BLaER1 (cell line): ENCODE measurements at regions not wholly inside any gene's neighbourhood (a gene's known extent, or its start where the extent isn't known, plus 50 kb on each side); places are given as distances from the start of the nearest gene placed in this dataset.

Source experiments
- H3K27ac ChIP-seq: shearing (Covaris generic); formaldehyde crosslinking; 2 replicates; pipeline ENCODE4 v1.8.1; 2022
- H3K27me3 ChIP-seq: shearing (Covaris generic); formaldehyde crosslinking; 2 replicates; pipeline ENCODE4 v1.8.1; 2022
- H3K36me3 ChIP-seq: shearing (Covaris generic); formaldehyde crosslinking; 2 replicates; pipeline ENCODE4 v1.8.1; 2022
- H3K4me1 ChIP-seq: shearing (Covaris generic); formaldehyde crosslinking; 2 replicates; pipeline ENCODE4 v1.8.1; 2022
- H3K4me2 ChIP-seq: shearing (Covaris generic); formaldehyde crosslinking; 2 replicates; pipeline ENCODE4 v1.8.1; 2022
- H3K4me3 ChIP-seq: shearing (Covaris generic); formaldehyde crosslinking; 2 replicates; pipeline ENCODE4 v1.8.1; 2022
- H3K9ac ChIP-seq: shearing (Covaris generic); formaldehyde crosslinking; 2 replicates; pipeline ENCODE4 v1.8.1; 2022
- H3K9me3 ChIP-seq: shearing (Covaris generic); formaldehyde crosslinking; 2 replicates; pipeline ENCODE4 v1.8.1; 2022
- H4K20me1 ChIP-seq: shearing (Covaris generic); formaldehyde crosslinking; 2 replicates; pipeline ENCODE4 v1.8.1; 2022
- Cebpa-rat ChIP-seq: shearing (Covaris generic); IDR thresholded peaks from 2 replicates; pipeline ENCODE4 v1.8.1; 2022

GRCh38 chr4:123244137-123244536 lies 152.5 kb upstream of the SPRY1 start:
- no peaks in the 10 kb centered on the region for H3K27me3 ChIP-seq
- no peak overlapping the region for H3K4me3 ChIP-seq
- no peak for TF ChIP-seq Cebpa-rat
- H3K9ac ChIP-seq, result no peak overlapping the region
- no peak overlapping the region for H3K27ac ChIP-seq
- H3K4me1 ChIP-seq, result peaks cover 40% of the 10 kb centered on the region
- peaks cover 7% of the 10 kb centered on the region for H3K9me3 ChIP-seq
- no peaks in the 10 kb centered on the region for H3K36me3 ChIP-seq
- H3K4me2 ChIP-seq, result peak overlapping the region; percentile 65
- H4K20me1 ChIP-seq, result no peaks in the 10 kb centered on the region

- Histone ChIP-seq H4K20me1 (no peaks in the 10 kb centered on the region), H3K4me2 (peak overlapping the region; percentile 65), H3K36me3 (no peaks in the 10 kb centered on the region), H3K9ac (no peak overlapping the region), H3K27ac (no peak overlapping the region), H3K4me1 (peaks cover 45% of the 10 kb centered on the region), H3K9me3 (peaks cover 7% of the 10 kb centered on the region), H3K4me3 (no peak overlapping the region), H3K27me3 (no peaks in the 10 kb centered on the region)
- no peak for TF ChIP-seq Cebpa-rat
Observed at GRCh38 chr4:123246085-123246484, 150.5 kb upstream of the SPRY1 start.

GRCh38 chr4:123248085-123248659 lies 148.4 kb upstream of the SPRY1 start:
- no peak overlapping the region for H3K4me3 ChIP-seq
- no peaks in the 10 kb centered on the region for H3K36me3 ChIP-seq
- H3K9me3 ChIP-seq, result no peaks in the 10 kb centered on the region
- H3K9ac ChIP-seq, result no peak overlapping the region
- no peaks in the 10 kb centered on the region for H3K27me3 ChIP-seq
- peaks cover 45% of the 10 kb centered on the region for H3K4me1 ChIP-seq
- H3K27ac ChIP-seq, result no peak overlapping the region
- TF ChIP-seq Cebpa-rat, result no peak
- no peaks in the 10 kb centered on the region for H4K20me1 ChIP-seq
- no peak overlapping the region for H3K4me2 ChIP-seq

- no peak overlapping the region for H3K27ac ChIP-seq
- no peak for TF ChIP-seq Cebpa-rat
- no peaks in the 10 kb centered on the region; the same call in 1 of the 2 replicates for H3K9me3 ChIP-seq
- no peaks in the 10 kb centered on the region for H3K36me3 ChIP-seq
- H4K20me1 ChIP-seq, result no peaks in the 10 kb centered on the region
- no peak overlapping the region for H3K4me2 ChIP-seq
- peaks cover 32% of the 10 kb centered on the region for H3K4me1 ChIP-seq
- no peak overlapping the region for H3K4me3 ChIP-seq
- H3K27me3 ChIP-seq, result no peaks in the 10 kb centered on the region
- H3K9ac ChIP-seq, result no peak overlapping the region
Observed at GRCh38 chr4:123249821-123250220, 146.8 kb upstream of the SPRY1 start.

GRCh38 chr4:123250843-123251242 lies 145.8 kb upstream of the SPRY1 start:
- no peaks in the 10 kb centered on the region; the same call in 1 of the 2 replicates for H3K9me3 ChIP-seq
- no peak for TF ChIP-seq Cebpa-rat
- H3K4me3 ChIP-seq, result no peak overlapping the region
- H3K36me3 ChIP-seq, result no peaks in the 10 kb centered on the region
- H3K27me3 ChIP-seq, result no peaks in the 10 kb centered on the region
- H3K9ac ChIP-seq, result no peak overlapping the region
- no peaks in the 10 kb centered on the region for H4K20me1 ChIP-seq
- no peak overlapping the region for H3K4me2 ChIP-seq
- no peak overlapping the region for H3K27ac ChIP-seq
- peaks cover 22% of the 10 kb centered on the region for H3K4me1 ChIP-seq

GRCh38 chr4:123255971-123256370 lies 140.6 kb upstream of the SPRY1 start:
- Histone ChIP-seq H3K4me2 (no peak overlapping the region), H3K27me3 (no peaks in the 10 kb centered on the region), H3K4me3 (no peak overlapping the region), H3K9ac (no peak overlapping the region), H3K27ac (no peak overlapping the region), H3K9me3 (no peaks in the 10 kb centered on the region; the same call in 1 of the 2 replicates), H3K4me1 (peaks cover 43% of the 10 kb centered on the region), H4K20me1 (no peaks in the 10 kb centered on the region), H3K36me3 (no peaks in the 10 kb centered on the region)
- TF ChIP-seq Cebpa-rat, result no peak

- H3K4me3 ChIP-seq, result no peak overlapping the region
- peak overlapping the region; percentile 72; the same call in 1 of the 2 replicates for H3K4me2 ChIP-seq
Observed at GRCh38 chr4:123256901-123257300, 139.7 kb upstream of the SPRY1 start.

GRCh38 chr4:123257591-123257990 lies 139.0 kb upstream of the SPRY1 start:
- Histone ChIP-seq H3K9me3 (no peaks in the 10 kb centered on the region; the same call in 1 of the 2 replicates), H3K27ac (peak overlapping the region; percentile 69), H3K36me3 (no peaks in the 10 kb centered on the region), H3K4me3 (no peak overlapping the region), H3K9ac (peak overlapping the region; percentile 35), H3K4me1 (peaks cover 44% of the 10 kb centered on the region), H4K20me1 (no peaks in the 10 kb centered on the region), H3K4me2 (peak overlapping the region; percentile 72), H3K27me3 (no peaks in the 10 kb centered on the region)
- TF ChIP-seq Cebpa-rat, result no peak

More at GRCh38 chr4:123256901-123257300, 139.7 kb upstream of the SPRY1 start:
- Histone ChIP-seq H3K27me3 (no peaks in the 10 kb centered on the region), H3K9ac (no peak overlapping the region), H3K9me3 (no peaks in the 10 kb centered on the region; the same call in 1 of the 2 replicates), H3K27ac (no peak overlapping the region), H3K4me1 (peaks cover 44% of the 10 kb centered on the region), H4K20me1 (no peaks in the 10 kb centered on the region), H3K36me3 (no peaks in the 10 kb centered on the region)
- no peak for TF ChIP-seq Cebpa-rat

- Histone ChIP-seq H3K4me2 (peak overlapping the region; percentile 72), H4K20me1 (no peaks in the 10 kb centered on the region), H3K36me3 (no peaks in the 10 kb centered on the region), H3K27me3 (no peaks in the 10 kb centered on the region), H3K9ac (no peak overlapping the region), H3K27ac (peak overlapping the region; percentile 50), H3K9me3 (no peaks in the 10 kb centered on the region; the same call in 1 of the 2 replicates), H3K4me1 (peaks cover 44% of the 10 kb centered on the region), H3K4me3 (no peak overlapping the region)
- no peak for TF ChIP-seq Cebpa-rat
Observed at GRCh38 chr4:123259676-123260646, 136.6 kb upstream of the SPRY1 start.

- H3K27ac ChIP-seq, result peak overlapping the region; percentile 50
- no peaks in the 10 kb centered on the region for H3K36me3 ChIP-seq
- no peak overlapping the region for H3K4me3 ChIP-seq
- H3K9ac ChIP-seq, result no peak overlapping the region
- no peaks in the 10 kb centered on the region for H4K20me1 ChIP-seq
- no peak for TF ChIP-seq Cebpa-rat
- no peaks in the 10 kb centered on the region for H3K27me3 ChIP-seq
- H3K4me2 ChIP-seq, result peak overlapping the region; percentile 72
- no peaks in the 10 kb centered on the region for H3K9me3 ChIP-seq
- peaks cover 44% of the 10 kb centered on the region for H3K4me1 ChIP-seq
Observed at GRCh38 chr4:123260653-123261052, 135.9 kb upstream of the SPRY1 start.
